Keratinocyte (primary cell): ENCODE measurements at regions not wholly inside any gene's neighbourhood (a gene's known extent, or its start where the extent isn't known, plus 50 kb on each side); places are given as distances from the start of the nearest gene placed in this dataset.

Source experiments
- DNase-seq: peaks from one replicate; pipeline ENCODE4 v3.0.0-alpha.2; 2011; ENCODE audit warnings: low read depth, missing footprints, low spot score
- FAIRE-seq: peaks from 2 replicates; lab custom pipeline; 2011; peaks lifted over from hg19 to GRCh38; lab: Jason Lieb, UNC
- H2AFZ ChIP-seq: 2 replicates; pipeline ENCODE4 v1.6.0; 2012; ENCODE audit warnings: low read length, control low read depth, inconsistent platforms; ENCODE audit not compliant: control insufficient read depth
- H3K27ac ChIP-seq: 2 replicates; pipeline ENCODE4 v1.5.1; 2011; ENCODE audit warnings: low read length; ENCODE audit not compliant: control insufficient read depth, insufficient read depth
- H3K27me3 ChIP-seq: 3 replicates; pipeline ENCODE4 v1.6.0; 2011; ENCODE audit warnings: low read length; ENCODE audit not compliant: control insufficient read depth, insufficient read depth; ENCODE audit errors: extremely low read depth
- H3K36me3 ChIP-seq, 2 experiments: 2 replicates in 1 of 2; 3 replicates in 1 of 2; pipeline ENCODE4 v1.5.1; 2011; ENCODE audit warnings: low read length in 2 of 2, mild to moderate bottlenecking in 1 of 2; ENCODE audit not compliant: control insufficient read depth in 2 of 2, insufficient read depth in 2 of 2; ENCODE audit errors: extremely low read depth in 1 of 2
- H3K4me1 ChIP-seq: 3 replicates; pipeline ENCODE4 v1.5.1; 2011; ENCODE audit warnings: low read length; ENCODE audit not compliant: control insufficient read depth, insufficient read depth; ENCODE audit errors: extremely low read depth
- H3K4me2 ChIP-seq: 3 replicates; pipeline ENCODE4 v1.6.0; 2011; ENCODE audit warnings: low read depth, low read length; ENCODE audit not compliant: control insufficient read depth, insufficient read depth; ENCODE audit errors: extremely low read depth
- H3K4me3 ChIP-seq, 3 experiments: fragments of 200-600 bp in 1 of 3; sonication (generic) in 1 of 3; 2 replicates in 2 of 3; 3 replicates in 1 of 3; pipeline ENCODE4 v1.5.1; 2011 to 2016; ENCODE audit warnings: low read length in 3 of 3, mild to moderate bottlenecking in 3 of 3, control low read depth in 2 of 3, inconsistent platforms in 1 of 3, low read depth in 1 of 3, mixed read lengths in 1 of 3, mixed run types in 1 of 3, moderate library complexity in 1 of 3; ENCODE audit not compliant: control insufficient read depth in 2 of 3, insufficient read depth in 2 of 3; ENCODE audit errors: extremely low read depth in 1 of 3
- H3K79me2 ChIP-seq: 2 replicates; pipeline ENCODE4 v1.6.0; 2012; ENCODE audit warnings: low read length; ENCODE audit not compliant: control insufficient read depth, insufficient read depth
- H3K9ac ChIP-seq: 3 replicates; pipeline ENCODE4 v1.6.0; 2011; ENCODE audit warnings: low read length; ENCODE audit not compliant: control insufficient read depth, insufficient read depth; ENCODE audit errors: extremely low read depth
- H3K9me1 ChIP-seq: 3 replicates; pipeline ENCODE4 v1.6.0; 2011; ENCODE audit warnings: low read length; ENCODE audit not compliant: control insufficient read depth, insufficient read depth; ENCODE audit errors: extremely low read depth
- H3K9me3 ChIP-seq: 2 replicates; pipeline ENCODE4 v1.5.1; 2012; ENCODE audit warnings: low read depth, low read length; ENCODE audit not compliant: control insufficient read depth
- H4K20me1 ChIP-seq: 3 replicates; pipeline ENCODE4 v1.6.0; 2011; ENCODE audit warnings: low read length; ENCODE audit not compliant: control insufficient read depth, insufficient read depth; ENCODE audit errors: extremely low read depth
- EZH2 ChIP-seq: IDR thresholded peaks from one replicate; pipeline ENCODE4 v1.6.1; 2012; ENCODE audit warnings: inconsistent platforms, mild to moderate bottlenecking, low read length, moderate library complexity
- dilution Hi-C: fragments of 300-500 bp; cut with MboI; formaldehyde crosslinking; loops from one replicate; pipeline ENCODE4 v1.7.0; 2020; ENCODE audit warnings: low sequenced_read_pairs; ENCODE audit not compliant: extremely low pct_ligation_motif_present
- TF ChIP-seq, protein P1 (sequence below), 3 experiments: IDR thresholded peaks in 1 of 3; conservative IDR thresholded peaks in 1 of 3; optimal IDR thresholded peaks in 1 of 3; 2 replicates in 2 of 3; 3 replicates in 1 of 3; pipeline versions ENCODE3 to v1.5.1; 2011; ENCODE audit warnings: low read length in 3 of 3, mild to moderate bottlenecking in 3 of 3, moderate library complexity in 2 of 3, control low read depth in 1 of 3, inconsistent platforms in 1 of 3; ENCODE audit not compliant: insufficient read depth in 2 of 3; ENCODE audit errors: extremely low read depth in 1 of 3

DNA sequence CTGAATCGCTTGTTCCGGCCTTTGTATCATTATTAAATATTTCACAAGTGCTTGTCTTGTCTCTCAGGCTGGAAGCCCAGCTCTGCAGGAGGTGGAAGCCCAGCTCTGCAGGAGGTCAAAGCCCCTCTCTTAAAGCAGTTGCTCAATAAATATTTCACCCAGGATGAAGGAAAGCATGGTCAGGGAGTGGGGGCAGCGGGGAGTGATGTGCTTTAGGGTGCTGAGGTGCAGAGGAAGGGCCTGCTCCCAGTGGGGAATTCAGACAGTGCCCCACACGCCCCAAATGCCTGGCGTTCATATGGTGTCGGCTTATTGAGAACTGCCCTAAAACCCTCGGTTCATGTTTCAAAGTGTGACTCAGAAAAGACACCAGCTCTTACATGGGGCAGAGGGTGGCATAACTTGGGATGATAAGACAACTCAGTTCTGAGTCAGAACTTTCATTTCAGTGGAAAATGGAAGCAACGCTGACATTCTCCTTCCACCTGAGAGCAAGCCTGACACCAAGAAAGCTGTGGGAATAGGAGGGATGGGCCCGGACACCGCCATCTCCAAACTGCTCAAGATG is 114.3 kb upstream of the DAP start:
- no peak for FAIRE-seq
- no peak overlapping the region for H2AFZ ChIP-seq
- no peaks in the 10 kb centered on the region for H4K20me1 ChIP-seq
- no peaks in the 10 kb centered on the region for H3K9me1 ChIP-seq
- H3K36me3 ChIP-seq, result no peaks in the 10 kb centered on the region
- no peak for DNase-seq
- no peaks in the 10 kb centered on the region for H3K79me2 ChIP-seq
- H3K27me3 ChIP-seq, result no peaks in the 10 kb centered on the region
- H3K27ac ChIP-seq, result no peak overlapping the region
- H3K4me2 ChIP-seq, result no peak overlapping the region
- H3K4me1 ChIP-seq, result no peaks in the 10 kb centered on the region
- no peak overlapping the region for H3K9ac ChIP-seq
- no peaks in the 10 kb centered on the region for H3K9me3 ChIP-seq
- dilution Hi-C loops, result no loop called here
- no peak for TF ChIP-seq EZH2
- TF ChIP-seq, protein P1, sequence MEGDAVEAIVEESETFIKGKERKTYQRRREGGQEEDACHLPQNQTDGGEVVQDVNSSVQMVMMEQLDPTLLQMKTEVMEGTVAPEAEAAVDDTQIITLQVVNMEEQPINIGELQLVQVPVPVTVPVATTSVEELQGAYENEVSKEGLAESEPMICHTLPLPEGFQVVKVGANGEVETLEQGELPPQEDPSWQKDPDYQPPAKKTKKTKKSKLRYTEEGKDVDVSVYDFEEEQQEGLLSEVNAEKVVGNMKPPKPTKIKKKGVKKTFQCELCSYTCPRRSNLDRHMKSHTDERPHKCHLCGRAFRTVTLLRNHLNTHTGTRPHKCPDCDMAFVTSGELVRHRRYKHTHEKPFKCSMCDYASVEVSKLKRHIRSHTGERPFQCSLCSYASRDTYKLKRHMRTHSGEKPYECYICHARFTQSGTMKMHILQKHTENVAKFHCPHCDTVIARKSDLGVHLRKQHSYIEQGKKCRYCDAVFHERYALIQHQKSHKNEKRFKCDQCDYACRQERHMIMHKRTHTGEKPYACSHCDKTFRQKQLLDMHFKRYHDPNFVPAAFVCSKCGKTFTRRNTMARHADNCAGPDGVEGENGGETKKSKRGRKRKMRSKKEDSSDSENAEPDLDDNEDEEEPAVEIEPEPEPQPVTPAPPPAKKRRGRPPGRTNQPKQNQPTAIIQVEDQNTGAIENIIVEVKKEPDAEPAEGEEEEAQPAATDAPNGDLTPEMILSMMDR (optimal IDR thresholded peaks at IDR 0.05 in 1 of 3, IDR thresholded peaks at IDR 0.05 in 1 of 3, conservative IDR thresholded peaks at IDR 0.05 in 1 of 3; ENCODE audit: extremely low read depth in 1 of 3, insufficient read depth in 2 of 3, low read length in 3 of 3), result no peak
- no peak overlapping the region for H3K4me3 ChIP-seq

DNA sequence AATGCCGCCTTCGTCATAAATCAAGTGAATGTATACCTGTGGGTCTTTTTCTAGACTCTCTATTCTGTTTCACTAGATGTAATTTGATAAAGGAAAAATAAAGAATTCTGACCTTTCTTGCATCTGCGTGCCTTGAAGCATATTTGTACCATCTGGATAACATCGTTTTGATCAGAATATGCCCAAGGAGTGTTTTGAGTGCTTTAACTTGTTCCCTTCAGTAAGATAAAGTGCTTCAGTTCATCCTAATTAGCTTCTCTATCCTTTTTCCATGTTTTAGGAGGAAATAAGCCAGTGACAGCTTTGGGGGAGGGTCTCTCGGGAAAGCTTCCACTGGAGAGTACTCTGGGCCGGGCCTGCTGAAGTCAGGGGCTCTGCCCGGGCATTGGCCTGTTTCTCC is 113.5 kb upstream of the DAP start:
- Histone ChIP-seq H4K20me1 (no peaks in the 10 kb centered on the region), H3K9ac (no peak overlapping the region), H3K9me1 (no peaks in the 10 kb centered on the region), H3K27me3 (no peaks in the 10 kb centered on the region), H3K79me2 (no peaks in the 10 kb centered on the region), H3K4me1 (no peaks in the 10 kb centered on the region), H2AFZ (no peak overlapping the region), H3K4me3 (no peak overlapping the region), H3K9me3 (no peaks in the 10 kb centered on the region), H3K4me2 (no peak overlapping the region), H3K36me3 (no peaks in the 10 kb centered on the region), H3K27ac (no peak overlapping the region)
- no peak for DNase-seq
- TF ChIP-seq EZH2, result no peak
- TF ChIP-seq, protein P1 (optimal IDR thresholded peaks at IDR 0.05 in 1 of 3, IDR thresholded peaks at IDR 0.05 in 1 of 3, conservative IDR thresholded peaks at IDR 0.05 in 1 of 3; ENCODE audit: extremely low read depth in 1 of 3, insufficient read depth in 2 of 3, low read length in 3 of 3), result no peak
- dilution Hi-C loops, result no loop called here
- FAIRE-seq, result no peak
